ENCODE measurements at regions not wholly inside any gene's neighbourhood (a gene's known extent, or its start where the extent isn't known, plus 50 kb on each side); places are given as distances from the start of the nearest gene placed in this dataset.

DNA sequence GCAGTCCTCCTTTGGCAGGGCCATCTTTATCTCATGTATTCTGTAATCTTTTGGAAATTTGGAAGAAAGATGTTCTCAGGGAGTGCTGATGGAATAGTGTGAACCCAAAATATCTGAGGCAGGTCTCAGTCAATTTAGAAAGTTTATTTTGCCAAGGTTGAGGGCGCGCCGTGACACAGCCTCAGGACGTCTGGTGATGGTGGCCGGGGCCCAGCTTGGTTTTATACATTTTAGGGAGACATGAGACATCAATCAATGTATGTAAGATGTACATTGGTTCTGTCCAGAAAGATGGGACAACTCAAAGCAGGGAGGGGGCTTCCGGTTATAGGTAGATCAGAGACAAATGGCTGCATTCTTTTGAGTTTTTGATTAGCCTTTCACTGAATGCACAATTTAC, 89.8 kb downstream of the ERMARD start:
- TF ChIP-seq EZH2 (IDR thresholded peaks at IDR 0.05; ENCODE audit: borderline replicate concordance, low read depth, low read length, severe bottlenecking): no peak
- TF ChIP-seq, protein P1, sequence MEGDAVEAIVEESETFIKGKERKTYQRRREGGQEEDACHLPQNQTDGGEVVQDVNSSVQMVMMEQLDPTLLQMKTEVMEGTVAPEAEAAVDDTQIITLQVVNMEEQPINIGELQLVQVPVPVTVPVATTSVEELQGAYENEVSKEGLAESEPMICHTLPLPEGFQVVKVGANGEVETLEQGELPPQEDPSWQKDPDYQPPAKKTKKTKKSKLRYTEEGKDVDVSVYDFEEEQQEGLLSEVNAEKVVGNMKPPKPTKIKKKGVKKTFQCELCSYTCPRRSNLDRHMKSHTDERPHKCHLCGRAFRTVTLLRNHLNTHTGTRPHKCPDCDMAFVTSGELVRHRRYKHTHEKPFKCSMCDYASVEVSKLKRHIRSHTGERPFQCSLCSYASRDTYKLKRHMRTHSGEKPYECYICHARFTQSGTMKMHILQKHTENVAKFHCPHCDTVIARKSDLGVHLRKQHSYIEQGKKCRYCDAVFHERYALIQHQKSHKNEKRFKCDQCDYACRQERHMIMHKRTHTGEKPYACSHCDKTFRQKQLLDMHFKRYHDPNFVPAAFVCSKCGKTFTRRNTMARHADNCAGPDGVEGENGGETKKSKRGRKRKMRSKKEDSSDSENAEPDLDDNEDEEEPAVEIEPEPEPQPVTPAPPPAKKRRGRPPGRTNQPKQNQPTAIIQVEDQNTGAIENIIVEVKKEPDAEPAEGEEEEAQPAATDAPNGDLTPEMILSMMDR (IDR thresholded peaks at IDR 0.05; ENCODE audit: borderline replicate concordance, extremely low read depth, low read length, poor library complexity, severe bottlenecking): no peak

Data from DND-41 (cell line).